Breast epithelium (tissue), 3 donors: ENCODE measurements at regions not wholly inside any gene's neighbourhood (a gene's known extent, or its start where the extent isn't known, plus 50 kb on each side); places are given as distances from the start of the nearest gene placed in this dataset.

Experiments
- POLR2AphosphoS5 ChIP-seq, 3 donors: sonication (generic); formaldehyde crosslinking; IDR thresholded peaks; one replicate each; pipeline ENCODE4 v1.6.1; 2017; ENCODE audit warnings: antibody characterized with exemption in 3 of 3
- TF ChIP-seq, protein P1 (sequence below), 3 donors: fragments of 450-650 bp; IDR thresholded peaks; one replicate each; pipeline ENCODE4 v1.5.1; 2016 to 2017; ENCODE audit warnings: antibody characterized with exemption in 3 of 3, mild to moderate bottlenecking in 3 of 3, moderate library complexity in 3 of 3

DNA sequence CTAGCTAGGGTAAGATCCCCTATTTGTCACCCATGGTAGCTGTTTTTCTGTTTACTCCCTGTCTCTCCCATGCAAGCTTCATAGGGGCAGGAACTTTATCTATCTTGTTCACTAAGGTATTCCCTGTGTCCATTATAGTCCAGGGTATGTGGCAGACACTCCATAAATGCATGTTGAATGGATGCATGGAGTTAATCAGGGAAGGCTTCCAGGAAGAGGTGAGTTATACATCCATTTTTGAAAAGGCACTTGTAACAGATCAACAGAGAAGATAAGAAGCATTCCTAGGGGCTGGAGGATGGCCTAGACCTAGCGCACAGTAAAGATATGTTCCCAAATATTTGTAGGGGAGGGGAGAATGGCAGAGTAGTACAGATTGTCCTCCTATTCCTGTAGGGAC, 130.3 kb downstream of the BUD13 start:
- TF ChIP-seq, protein P1, sequence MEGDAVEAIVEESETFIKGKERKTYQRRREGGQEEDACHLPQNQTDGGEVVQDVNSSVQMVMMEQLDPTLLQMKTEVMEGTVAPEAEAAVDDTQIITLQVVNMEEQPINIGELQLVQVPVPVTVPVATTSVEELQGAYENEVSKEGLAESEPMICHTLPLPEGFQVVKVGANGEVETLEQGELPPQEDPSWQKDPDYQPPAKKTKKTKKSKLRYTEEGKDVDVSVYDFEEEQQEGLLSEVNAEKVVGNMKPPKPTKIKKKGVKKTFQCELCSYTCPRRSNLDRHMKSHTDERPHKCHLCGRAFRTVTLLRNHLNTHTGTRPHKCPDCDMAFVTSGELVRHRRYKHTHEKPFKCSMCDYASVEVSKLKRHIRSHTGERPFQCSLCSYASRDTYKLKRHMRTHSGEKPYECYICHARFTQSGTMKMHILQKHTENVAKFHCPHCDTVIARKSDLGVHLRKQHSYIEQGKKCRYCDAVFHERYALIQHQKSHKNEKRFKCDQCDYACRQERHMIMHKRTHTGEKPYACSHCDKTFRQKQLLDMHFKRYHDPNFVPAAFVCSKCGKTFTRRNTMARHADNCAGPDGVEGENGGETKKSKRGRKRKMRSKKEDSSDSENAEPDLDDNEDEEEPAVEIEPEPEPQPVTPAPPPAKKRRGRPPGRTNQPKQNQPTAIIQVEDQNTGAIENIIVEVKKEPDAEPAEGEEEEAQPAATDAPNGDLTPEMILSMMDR (IDR thresholded peaks at IDR 0.05) = no peak
- TF ChIP-seq POLR2AphosphoS5 (IDR thresholded peaks at IDR 0.05) = no peak
